K562 (cell line): ENCODE measurements at regions not wholly inside any gene's neighbourhood (a gene's known extent, or its start where the extent isn't known, plus 50 kb on each side); places are given as distances from the start of the nearest gene placed in this dataset.
"Not testable (repeated sequence)": the region's sequence is repeated elsewhere in the genome, so short reads cannot be mapped to it uniquely, and the experiment has no call there.

Experiments used
- ATAC-seq: fragments of 200-7000 bp; cut with Tn5 transposase; 3 replicates; pipeline ENCODE4 v1.9.1; 2020; ENCODE audit warnings: moderate library complexity
- BruUV-seq: library from RNA; stranded (reverse); fragments of 400-500 nt; replicated peaks from 2 replicates; lab custom pipeline; 2021; lab: Mats Ljungman, UMichigan
- CTCF ChIA-PET: fragments of 300-600 bp; formaldehyde crosslinking; extraction: SDS; loops from one replicate; lab custom pipeline; 2021; ENCODE audit warnings: low intra/inter-chr PET ratio; lab: Yijun Ruan, JAX
- POLR2A ChIA-PET: fragments of 300-600, 350-650 bp; sonication (Branson Sonifier 250); formaldehyde crosslinking; extraction: SDS; loops from one replicate; lab custom pipeline; 2021; ENCODE audit warnings: antibody characterized with exemption, inconsistent platforms; lab: Yijun Ruan, JAX
- DNase-seq, 4 experiments: peaks; one replicate each; pipeline versions ENCODE4 v3.0.0 to v3.0.0-alpha.2; 2011 to 2018; ENCODE audit warnings: low spot score in 3 of 4, mixed read lengths in 3 of 4; ENCODE audit errors: extremely low read depth in 1 of 4
- FAIRE-seq: peaks from 2 replicates; lab custom pipeline; 2011; peaks lifted over from hg19 to GRCh38; lab: Jason Lieb, UNC
- H2AFZ ChIP-seq: 2 replicates; pipeline ENCODE4 v1.6.0; 2011; ENCODE audit warnings: low read depth, low read length, control low read depth, inconsistent platforms
- H3K27ac ChIP-seq: fragments of 200-600 bp; 3 replicates; pipeline ENCODE4 v1.8.0; 2011; ENCODE audit warnings: low read depth, mild to moderate bottlenecking, control low read depth, inconsistent platforms, low read length, moderate library complexity, mixed read lengths; ENCODE audit errors: extremely low read depth
- H3K27me3 ChIP-seq, 2 experiments: fragments of 300-600 bp in 1 of 2; 2 replicates in 1 of 2; 3 replicates in 1 of 2; pipeline versions ENCODE4 v1.6.0 to v1.8.0; 2011; ENCODE audit warnings: inconsistent platforms in 2 of 2, low read length in 2 of 2, mild to moderate bottlenecking in 1 of 2, mixed read lengths in 1 of 2, moderate library complexity in 1 of 2; ENCODE audit not compliant: control insufficient read depth in 2 of 2, insufficient read depth in 2 of 2
- H3K36me3 ChIP-seq: fragments of 300-600 bp; 3 replicates; pipeline ENCODE4 v1.8.0; 2011; ENCODE audit warnings: mild to moderate bottlenecking, low read length, inconsistent platforms; ENCODE audit not compliant: control insufficient read depth, insufficient read depth
- H3K4me1 ChIP-seq, 2 experiments: fragments of 200-600 bp in 1 of 2; replicated peaks in 1 of 2; 2 replicates in 1 of 2; 3 replicates in 1 of 2; pipeline versions ENCODE4 v1.5.1 to v1.8.0; 2011; ENCODE audit warnings: inconsistent platforms in 2 of 2, low read length in 2 of 2, mild to moderate bottlenecking in 1 of 2, mixed read lengths in 1 of 2, moderate library complexity in 1 of 2; ENCODE audit not compliant: control insufficient read depth in 2 of 2, insufficient read depth in 2 of 2
- H3K4me2 ChIP-seq: 2 replicates; pipeline ENCODE4 v1.6.1; 2011; ENCODE audit warnings: low read length, control low read depth, inconsistent platforms, mixed read lengths; ENCODE audit not compliant: insufficient read depth
- H3K4me3 ChIP-seq: fragments of 200-600 bp; sonication (generic), shearing (Covaris generic); 2 replicates; pipeline ENCODE4 v1.5.1; 2016; ENCODE audit warnings: control low read depth, inconsistent platforms
- H3K79me2 ChIP-seq: fragments of 200-600 bp; 3 replicates; pipeline ENCODE4 v1.8.0; 2011; ENCODE audit warnings: low read length, inconsistent platforms; ENCODE audit not compliant: control insufficient read depth, insufficient read depth
- H3K9ac ChIP-seq, 2 experiments: 2 replicates each; pipeline versions ENCODE4 v1.6.0 to v1.6.1; 2011; ENCODE audit warnings: low read depth in 2 of 2, low read length in 2 of 2, control low read depth in 1 of 2, inconsistent platforms in 1 of 2, mild to moderate bottlenecking in 1 of 2, mixed read lengths in 1 of 2; ENCODE audit not compliant: insufficient read depth in 1 of 2
- H3K9me1 ChIP-seq: one replicate; pipeline ENCODE4 v1.6.0; 2011; ENCODE audit warnings: inconsistent platforms, mild to moderate bottlenecking, low read length, moderate library complexity; ENCODE audit not compliant: control insufficient read depth, insufficient read depth
- H3K9me3 ChIP-seq: replicated peaks from 2 replicates; pipeline ENCODE4 v1.5.1; 2011; ENCODE audit warnings: low read depth, low read length, inconsistent platforms; ENCODE audit not compliant: control insufficient read depth, insufficient read depth
- H4K20me1 ChIP-seq: replicated peaks from 2 replicates; pipeline ENCODE4 v1.6.1; 2011; ENCODE audit warnings: low read length, inconsistent platforms, mixed read lengths; ENCODE audit not compliant: control insufficient read depth, insufficient read depth
- E2F6 ChIP-seq, 2 experiments: IDR thresholded peaks; 2 replicates each; pipeline ENCODE4 v1.6.1; 2011; ENCODE audit warnings: borderline replicate concordance in 1 of 2, control low read depth in 1 of 2, low read depth in 1 of 2, low read length in 1 of 2, mild to moderate bottlenecking in 1 of 2, mixed read lengths in 1 of 2, moderate library complexity in 1 of 2; ENCODE audit not compliant: insufficient read depth in 1 of 2, insufficient read length in 1 of 2, poor library complexity in 1 of 2, severe bottlenecking in 1 of 2; ENCODE audit errors: extremely low read depth in 1 of 2
- ZNF146 ChIP-seq: IDR thresholded peaks from one replicate; pipeline ENCODE4 v1.6.1; 2018; ENCODE audit warnings: missing compliant biosample characterization; ENCODE audit not compliant: unreplicated experiment
- WGBS: fragments of 100-300 bp; shearing (Covaris generic); methylation state at CpG from one replicate; pipeline ENCODE4 v1.1.6; 2016; ENCODE audit warnings: low coverage, mixed read lengths; ENCODE audit not compliant: insufficient coverage; ENCODE audit errors: missing lambda C conversion rate; 5-methylcytosine and 5-hydroxymethylcytosine counted together
- in situ Hi-C: fragments of 300-500 bp; cut with MboI; formaldehyde crosslinking; loops from 4 replicates; pipeline ENCODE4 v1.15.0; 2018; ENCODE audit warnings: inconsistent platforms, mixed read lengths
- intact Hi-C: fragments of 100-400 bp; cut with micrococcal nuclease; formaldehyde crosslinking; loops from 2 replicates; pipeline ENCODE4 v1.14.2; 2022

- intact Hi-C loops, in situ Hi-C loops: not testable (repeated sequence)
- TF ChIP-seq ZNF146 (CRISPR knock-in tag) = peak; percentile 67
- TF ChIP-seq, all 486 proteins: peak for 1; not testable (repeated sequence) for 485
- H3K27ac ChIP-seq, H2AFZ ChIP-seq, DNase-seq, H3K4me3 ChIP-seq, H3K36me3 ChIP-seq, POLR2A ChIA-PET, H3K4me1 ChIP-seq, H3K27me3 ChIP-seq, H3K79me2 ChIP-seq, CTCF ChIA-PET, ATAC-seq, FAIRE-seq, H3K9ac ChIP-seq, H3K9me1 ChIP-seq, H4K20me1 ChIP-seq, H3K9me3 ChIP-seq, BruUV-seq, H3K4me2 ChIP-seq: not testable (repeated sequence)
- 3% methylated on average over 3 of the region's 3 CpGs for WGBS
Measured at GRCh38 chr5:110887170-110887569, 148.4 kb downstream of the SLC25A46 start.

GRCh38 chr5:110893854-110894483 lies 155.2 kb downstream of the SLC25A46 start:
- H3K9me3 ChIP-seq, H3K4me3 ChIP-seq, H3K4me1 ChIP-seq, H3K27me3 ChIP-seq, H3K27ac ChIP-seq, DNase-seq, POLR2A ChIA-PET, H3K9ac ChIP-seq, intact Hi-C loops, H3K36me3 ChIP-seq, FAIRE-seq, H3K4me2 ChIP-seq, BruUV-seq, in situ Hi-C loops, H3K9me1 ChIP-seq, H3K79me2 ChIP-seq, H4K20me1 ChIP-seq: not testable (repeated sequence)
- 7% methylated on average over 24 of the region's 36 CpGs for WGBS
- TF ChIP-seq E2F6 (IDR thresholded peaks at IDR 0.05; ENCODE audit: borderline replicate concordance in 1 of 2, extremely low read depth in 1 of 2, insufficient read depth in 1 of 2, insufficient read length in 1 of 2, low read depth in 1 of 2, low read length in 1 of 2, poor library complexity in 1 of 2, severe bottlenecking in 1 of 2) = peak in 1 of 2 experiments; percentile 46
- CTCF ChIA-PET = interaction anchor here (0.7 kb wide), 1 partner anchor 326 kb away, joined by 3 read pairs; no protein-coding TSS in a partner anchor
- 0 out of 2 replicates have a peak overlapping the region, but pooled peaks have one; percentile 24 for H2AFZ ChIP-seq
- peak; percentile 23; the same call in 1 of the 3 replicates for ATAC-seq
